GM12864 (cell line): ENCODE measurements at regions not wholly inside any gene's neighbourhood (a gene's known extent, or its start where the extent isn't known, plus 50 kb on each side); places are given as distances from the start of the nearest gene placed in this dataset.
"Not testable (repeated sequence)": the region's sequence is repeated elsewhere in the genome, so short reads cannot be mapped to it uniquely, and the experiment has no call there.

Experiments
- DNase-seq: peaks from one replicate; pipeline ENCODE4 v3.0.0-alpha.2; 2011; ENCODE audit warnings: low read depth
- H3K4me3 ChIP-seq: 2 replicates; pipeline ENCODE4 v1.5.1; 2011; ENCODE audit warnings: mild to moderate bottlenecking, low read depth, low read length, control low read depth
- TF ChIP-seq, protein P1 (sequence below): IDR thresholded peaks from 2 replicates; pipeline ENCODE4 v1.5.1; 2011; ENCODE audit warnings: low read depth, mild to moderate bottlenecking, moderate library complexity, low read length, control low read depth, inconsistent platforms; ENCODE audit errors: missing control alignments

DNA sequence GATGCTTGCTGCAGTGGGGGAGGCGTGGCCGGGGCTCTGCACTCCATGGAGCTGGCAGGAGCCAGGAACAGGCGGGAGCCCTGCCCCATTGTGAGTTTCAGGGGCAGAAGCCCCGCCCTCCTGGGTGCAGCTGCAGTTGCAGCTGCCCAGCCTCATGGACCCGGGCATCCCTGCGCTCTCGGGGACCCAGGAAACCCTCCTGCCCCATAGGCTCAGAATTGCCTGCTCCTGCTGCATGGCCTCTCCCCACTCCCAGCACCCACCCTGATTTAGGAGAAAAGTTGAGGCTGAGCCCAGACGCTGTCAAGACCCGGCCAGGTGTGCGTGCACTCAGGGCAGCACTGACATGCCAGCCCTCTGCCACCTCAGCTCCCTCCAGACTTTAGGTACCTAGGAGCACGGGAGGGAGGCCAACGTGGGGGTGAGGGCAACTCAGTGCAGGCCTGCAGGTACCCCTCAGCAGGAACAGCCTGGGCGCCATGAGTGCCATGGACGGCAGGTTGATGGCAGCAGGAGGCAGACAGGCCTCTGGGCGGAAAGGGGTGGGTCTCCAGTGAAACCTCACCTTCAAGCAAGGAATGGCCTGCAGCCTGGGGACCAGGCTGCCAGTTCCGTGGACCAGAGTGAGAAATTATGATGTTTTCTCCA, 67.2 kb upstream of the MAGEB2 start:
- TF ChIP-seq, protein P1, sequence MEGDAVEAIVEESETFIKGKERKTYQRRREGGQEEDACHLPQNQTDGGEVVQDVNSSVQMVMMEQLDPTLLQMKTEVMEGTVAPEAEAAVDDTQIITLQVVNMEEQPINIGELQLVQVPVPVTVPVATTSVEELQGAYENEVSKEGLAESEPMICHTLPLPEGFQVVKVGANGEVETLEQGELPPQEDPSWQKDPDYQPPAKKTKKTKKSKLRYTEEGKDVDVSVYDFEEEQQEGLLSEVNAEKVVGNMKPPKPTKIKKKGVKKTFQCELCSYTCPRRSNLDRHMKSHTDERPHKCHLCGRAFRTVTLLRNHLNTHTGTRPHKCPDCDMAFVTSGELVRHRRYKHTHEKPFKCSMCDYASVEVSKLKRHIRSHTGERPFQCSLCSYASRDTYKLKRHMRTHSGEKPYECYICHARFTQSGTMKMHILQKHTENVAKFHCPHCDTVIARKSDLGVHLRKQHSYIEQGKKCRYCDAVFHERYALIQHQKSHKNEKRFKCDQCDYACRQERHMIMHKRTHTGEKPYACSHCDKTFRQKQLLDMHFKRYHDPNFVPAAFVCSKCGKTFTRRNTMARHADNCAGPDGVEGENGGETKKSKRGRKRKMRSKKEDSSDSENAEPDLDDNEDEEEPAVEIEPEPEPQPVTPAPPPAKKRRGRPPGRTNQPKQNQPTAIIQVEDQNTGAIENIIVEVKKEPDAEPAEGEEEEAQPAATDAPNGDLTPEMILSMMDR = no peak
- no peak overlapping the region for H3K4me3 ChIP-seq
- DNase-seq = no peak

DNA sequence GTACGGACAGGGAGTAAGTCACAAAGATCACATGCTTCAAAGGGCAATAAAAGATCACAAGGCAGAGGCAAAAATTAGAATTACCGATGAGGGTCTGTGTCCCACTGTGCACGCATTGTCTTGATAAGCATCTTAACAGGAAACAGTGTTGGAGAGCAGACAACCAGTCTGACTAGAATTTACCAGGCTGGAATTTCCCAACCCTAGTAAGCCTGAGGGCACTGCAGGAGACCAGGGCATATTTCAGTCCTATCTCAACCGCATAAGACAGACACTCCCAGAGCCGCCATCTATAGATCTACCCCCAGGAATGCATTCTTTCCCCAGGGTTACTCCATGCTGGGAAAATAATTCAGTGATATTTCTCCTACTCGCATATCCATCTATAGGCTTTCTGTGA, 66.2 kb upstream of the MAGEB2 start:
- DNase-seq = not testable (repeated sequence)

DNA sequence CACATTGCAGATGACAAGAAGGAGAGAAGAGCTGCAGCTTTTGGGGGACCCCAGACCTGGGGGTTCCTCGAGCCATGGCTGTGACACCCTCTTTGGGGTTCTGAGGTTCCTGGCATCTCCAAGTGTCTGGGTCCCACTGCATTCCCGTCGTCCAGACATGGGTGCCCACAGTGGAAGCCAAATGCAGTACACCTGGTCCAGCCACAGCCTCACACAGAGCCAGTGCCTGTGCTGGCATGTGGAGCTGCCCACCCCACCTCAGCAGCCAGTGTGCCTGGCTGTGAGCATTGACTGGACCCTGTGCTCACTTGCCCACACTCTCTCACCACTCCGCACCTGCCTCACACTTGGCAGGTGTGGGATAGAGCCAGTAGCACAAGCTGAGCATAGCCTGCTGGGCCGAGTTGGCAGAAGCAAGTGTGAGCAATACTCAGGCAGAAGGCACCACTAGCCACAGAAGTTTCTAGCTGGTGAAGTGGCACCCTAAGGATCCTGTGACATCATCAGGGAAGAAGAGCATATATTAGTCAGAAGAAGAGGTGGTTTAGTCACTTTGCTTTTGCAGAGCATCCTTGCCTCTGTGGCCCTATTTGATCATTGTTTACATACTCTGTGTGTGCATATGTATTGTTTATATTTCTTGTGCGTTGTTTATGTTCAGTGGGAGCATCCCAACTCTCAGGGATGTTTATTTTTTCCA, 65.0 kb upstream of the MAGEB2 start:
- DNase-seq = no peak
- H3K4me3 ChIP-seq = no peak overlapping the region
- TF ChIP-seq, protein P1 = no peak

More for the DNA sequence above, 66.2 kb upstream of the MAGEB2 start:
- H3K4me3 ChIP-seq = not testable (repeated sequence)

DNA sequence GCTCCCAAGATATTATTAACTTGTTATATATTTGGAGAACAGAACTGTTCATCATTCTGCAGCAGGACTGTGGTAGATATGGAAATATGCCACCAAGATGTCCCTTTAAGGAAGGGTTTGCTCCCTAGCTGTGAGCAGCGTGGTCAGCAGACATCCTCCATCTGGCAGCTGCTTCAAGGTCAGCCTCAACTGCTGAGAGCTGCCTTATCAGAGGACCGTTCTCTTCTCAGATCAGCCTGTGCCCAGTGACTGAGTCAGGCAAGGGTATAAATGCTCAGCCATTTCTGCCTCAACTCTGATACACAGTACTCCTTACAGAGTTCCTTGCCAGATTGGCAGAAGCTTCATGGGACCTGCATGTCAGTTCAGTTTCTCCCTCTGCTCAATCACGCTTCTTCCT, 63.4 kb upstream of the MAGEB2 start:
- TF ChIP-seq, protein P1 = no peak
- no peak for DNase-seq
- no peak overlapping the region for H3K4me3 ChIP-seq

DNA sequence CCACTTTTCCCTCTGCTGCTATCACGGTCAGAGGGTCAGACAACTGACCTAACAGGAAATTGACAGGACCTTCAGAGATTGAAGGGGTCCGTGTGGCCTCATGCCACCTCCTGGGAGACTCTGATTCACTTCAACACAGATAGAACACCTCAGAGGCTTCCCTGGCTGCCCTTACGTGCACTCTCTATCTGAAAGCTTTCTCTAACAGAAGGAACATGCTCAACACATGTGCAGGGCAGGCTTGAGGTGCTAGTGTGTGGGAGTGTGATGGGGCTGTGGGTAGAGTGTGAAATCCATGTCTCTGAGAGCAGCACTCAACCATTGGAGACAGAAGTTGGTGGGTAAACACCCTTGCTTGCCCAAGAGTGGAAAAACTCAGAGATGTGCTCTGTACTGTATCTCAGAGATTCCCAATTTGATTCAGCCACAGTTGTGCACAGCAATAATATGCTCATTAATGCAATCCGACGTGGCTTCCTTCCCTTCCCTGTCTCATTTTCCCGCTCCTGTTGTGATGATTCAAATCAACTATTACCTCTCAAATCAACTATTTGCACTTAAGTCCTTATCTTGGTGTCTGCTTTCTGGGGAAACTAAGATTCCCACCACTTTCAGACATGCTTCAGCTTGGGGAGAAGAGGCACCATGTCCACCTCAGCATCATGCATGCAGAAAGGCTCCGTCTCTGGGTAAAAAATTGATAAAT, 62.0 kb upstream of the MAGEB2 start:
- DNase-seq = no peak
- no peak overlapping the region for H3K4me3 ChIP-seq
- TF ChIP-seq, protein P1 = no peak

DNA sequence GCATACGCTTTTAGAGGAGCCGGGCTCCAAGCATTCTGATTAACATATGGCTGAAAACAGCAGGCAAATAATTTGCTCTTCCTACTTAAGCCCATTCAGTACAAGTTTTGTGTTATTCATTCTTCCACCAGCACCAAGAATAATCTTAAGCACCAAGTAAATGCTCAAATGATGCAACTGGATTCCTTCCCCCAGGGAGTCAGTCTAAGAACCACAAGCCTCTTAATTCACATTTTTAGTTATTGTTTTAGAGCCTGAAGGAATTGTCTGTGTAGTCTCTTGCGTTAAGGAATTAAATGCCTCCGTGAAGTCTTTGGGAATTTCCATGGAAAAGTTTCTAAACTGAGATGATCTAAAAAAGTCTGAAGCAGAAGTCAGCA, 61.5 kb upstream of the MAGEB2 start:
- no peak for DNase-seq
- no peak overlapping the region for H3K4me3 ChIP-seq
- TF ChIP-seq, protein P1 = no peak

DNA sequence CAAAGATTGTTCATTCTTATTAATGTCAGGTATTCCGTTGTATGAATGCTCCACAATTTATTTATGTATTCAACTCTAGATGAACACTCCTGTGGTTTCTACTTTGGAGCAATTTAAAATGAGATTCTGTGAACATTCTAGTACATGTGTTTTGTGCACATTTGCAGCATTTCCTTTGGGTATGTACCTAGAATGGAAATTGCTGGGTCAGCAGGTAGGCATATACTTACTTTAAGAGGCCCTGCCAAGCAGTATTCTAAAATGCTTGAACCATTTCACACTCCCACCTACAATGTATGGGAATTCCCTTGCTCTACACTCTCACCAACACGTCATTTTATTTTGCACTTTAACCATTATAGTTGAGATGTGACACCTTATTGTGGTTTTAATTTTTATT, 59.4 kb upstream of the MAGEB2 start:
- TF ChIP-seq, protein P1 = no peak
- no peak for DNase-seq
- H3K4me3 ChIP-seq = no peak overlapping the region
